Trophoblast cell (in vitro differentiated cells and primary cell): ENCODE measurements at regions not wholly inside any gene's neighbourhood (a gene's known extent, or its start where the extent isn't known, plus 50 kb on each side); places are given as distances from the start of the nearest gene placed in this dataset.

ENCODE experiments used
- DNase-seq, 2 donors: peaks; one replicate each; pipeline ENCODE4 v3.0.0-alpha.2; 2016
- H2AFZ ChIP-seq: 2 replicates; pipeline ENCODE4 v1.6.1; 2013; ENCODE audit warnings: low read length, moderate library complexity, mild to moderate bottlenecking; ENCODE audit not compliant: insufficient read depth, poor library complexity
- H2AK5ac ChIP-seq: 2 replicates; pipeline ENCODE4 v1.6.1; 2013; ENCODE audit warnings: mild to moderate bottlenecking, low read length
- H2BK120ac ChIP-seq: 2 replicates; pipeline ENCODE4 v1.6.1; 2013; ENCODE audit warnings: low read length, mild to moderate bottlenecking, moderate library complexity; ENCODE audit not compliant: insufficient read depth, poor library complexity
- H2BK12ac ChIP-seq: 2 replicates; pipeline ENCODE4 v1.6.1; 2013; ENCODE audit warnings: mild to moderate bottlenecking, low read length, moderate library complexity
- H2BK5ac ChIP-seq: 2 replicates; pipeline ENCODE4 v1.6.1; 2013; ENCODE audit warnings: low read length, low read depth, moderate library complexity, mild to moderate bottlenecking; ENCODE audit not compliant: poor library complexity
- H3K14ac ChIP-seq: 2 replicates; pipeline ENCODE4 v1.6.1; 2013; ENCODE audit warnings: mild to moderate bottlenecking, low read length
- H3K18ac ChIP-seq: 2 replicates; pipeline ENCODE4 v1.6.1; 2013; ENCODE audit warnings: mild to moderate bottlenecking, low read length
- H3K23ac ChIP-seq: 2 replicates; pipeline ENCODE4 v1.6.1; 2013; ENCODE audit warnings: low read length
- H3K27ac ChIP-seq: 2 replicates; pipeline ENCODE4 v1.5.1; 2013; ENCODE audit warnings: low read depth, mild to moderate bottlenecking, inconsistent platforms, low read length, moderate library complexity
- H3K27me3 ChIP-seq: 2 replicates; pipeline ENCODE4 v1.6.1; 2013; ENCODE audit warnings: inconsistent platforms, mild to moderate bottlenecking, low read length, moderate library complexity; ENCODE audit not compliant: insufficient read depth
- H3K36me3 ChIP-seq, 2 experiments: 1 replicate in 1 of 2; 2 replicates in 1 of 2; pipeline ENCODE4 v1.6.1; 2013; ENCODE audit warnings: low read length in 2 of 2, mild to moderate bottlenecking in 2 of 2, moderate library complexity in 1 of 2; ENCODE audit not compliant: insufficient read depth in 2 of 2, control insufficient read depth in 1 of 2
- H3K4ac ChIP-seq: 2 replicates; pipeline ENCODE4 v1.6.1; 2013; ENCODE audit warnings: low read depth, mild to moderate bottlenecking, low read length, moderate library complexity
- H3K4me1 ChIP-seq, 2 experiments: 1 replicate in 1 of 2; 2 replicates in 1 of 2; pipeline ENCODE4 v1.6.1; 2013; ENCODE audit warnings: low read length in 2 of 2, mild to moderate bottlenecking in 2 of 2, moderate library complexity in 1 of 2; ENCODE audit not compliant: insufficient read depth in 2 of 2, control insufficient read depth in 1 of 2
- H3K4me2 ChIP-seq: 2 replicates; pipeline ENCODE4 v1.6.1; 2013; ENCODE audit warnings: inconsistent platforms, mild to moderate bottlenecking, low read length, moderate library complexity
- H3K4me3 ChIP-seq: 2 replicates; pipeline ENCODE4 v1.5.1; 2013; ENCODE audit warnings: mild to moderate bottlenecking, low read depth, low read length, inconsistent platforms
- H3K79me1 ChIP-seq: one replicate; pipeline ENCODE4 v1.6.1; 2013; ENCODE audit warnings: low read length
- H3K79me2 ChIP-seq: 2 replicates; pipeline ENCODE4 v1.6.1; 2013; ENCODE audit warnings: low read length, mild to moderate bottlenecking; ENCODE audit not compliant: control insufficient read depth, insufficient read depth, poor library complexity
- H3K9ac ChIP-seq: 2 replicates; pipeline ENCODE4 v1.6.1; 2013; ENCODE audit warnings: mild to moderate bottlenecking, low read length
- H3K9me3 ChIP-seq: 2 replicates; pipeline ENCODE4 v1.6.1; 2013; ENCODE audit warnings: low read depth, mild to moderate bottlenecking, control low read depth, inconsistent platforms, low read length; ENCODE audit not compliant: insufficient read depth
- H4K12ac ChIP-seq: 2 replicates; pipeline ENCODE4 v1.6.1; 2013; ENCODE audit warnings: low read depth, mild to moderate bottlenecking, low read length, moderate library complexity
- H4K8ac ChIP-seq: 2 replicates; pipeline ENCODE4 v1.6.1; 2013; ENCODE audit warnings: low read depth, mild to moderate bottlenecking, low read length, moderate library complexity
- H4K91ac ChIP-seq: one replicate; pipeline ENCODE4 v1.6.1; 2013; ENCODE audit warnings: low read depth, mild to moderate bottlenecking, low read length, moderate library complexity
- WGBS: extraction: QIAGEN DNeasy Blood & Tissue Kit; methylation state at CpG from one replicate; pipeline ENCODE4 v1.1.7; 2013; ENCODE audit warnings: missing lambda C conversion rate; ENCODE audit not compliant: insufficient read length, insufficient coverage; ENCODE audit errors: extremely low coverage; 5-methylcytosine and 5-hydroxymethylcytosine counted together

- Histone ChIP-seq H4K91ac (no peak overlapping the region), H3K79me1 (no peaks in the 10 kb centered on the region), H3K9me3 (no peaks in the 10 kb centered on the region), H3K4me2 (no peak overlapping the region), H3K14ac (no peak overlapping the region), H3K4me1 (peaks cover 0 to 2% of the 10 kb centered on the region in 2 experiments), H4K8ac (no peak overlapping the region), H2BK120ac (no peak overlapping the region), H3K4me3 (no peak overlapping the region), H3K27ac (no peak overlapping the region), H2AFZ (no peak overlapping the region), H2BK12ac (no peak overlapping the region), H3K79me2 (no peaks in the 10 kb centered on the region), H3K18ac (no peak overlapping the region), H2BK5ac (no peak overlapping the region), H3K23ac (no peak overlapping the region), H2AK5ac (no peak overlapping the region), H3K27me3 (no peaks in the 10 kb centered on the region), H3K4ac (no peak overlapping the region), H4K12ac (no peak overlapping the region), H3K9ac (no peak overlapping the region), H3K36me3 (no peaks in the 10 kb centered on the region)
- DNase-seq = no peak
Observed at GRCh38 chr3:104832530-104832929, 534.2 kb upstream of the ALCAM start.

- H3K27ac ChIP-seq = no peak overlapping the region
- no peak overlapping the region for H2BK12ac ChIP-seq
- H3K23ac ChIP-seq = no peak overlapping the region
- no peak for DNase-seq
- no peaks in the 10 kb centered on the region for H3K79me2 ChIP-seq
- H2AFZ ChIP-seq = no peak overlapping the region
- H3K4ac ChIP-seq = no peak overlapping the region
- H4K12ac ChIP-seq = no peak overlapping the region
- no peak overlapping the region for H3K4me2 ChIP-seq
- H3K14ac ChIP-seq = no peak overlapping the region
- H4K91ac ChIP-seq = no peak overlapping the region
- no peaks in the 10 kb centered on the region for H3K36me3 ChIP-seq
- H3K4me1 ChIP-seq = peaks cover 0 to 2% of the 10 kb centered on the region in 2 experiments
- no peak overlapping the region for H2AK5ac ChIP-seq
- no peak overlapping the region for H3K4me3 ChIP-seq
- H3K9ac ChIP-seq = no peak overlapping the region
- H3K79me1 ChIP-seq = no peaks in the 10 kb centered on the region
- H4K8ac ChIP-seq = no peak overlapping the region
- no peak overlapping the region for H2BK5ac ChIP-seq
- H3K9me3 ChIP-seq = no peaks in the 10 kb centered on the region
- H3K27me3 ChIP-seq = no peaks in the 10 kb centered on the region
- no peak overlapping the region for H2BK120ac ChIP-seq
- WGBS = no CpG with 5 or more reads among the region's 1 CpG
- no peak overlapping the region for H3K18ac ChIP-seq
Observed at GRCh38 chr3:104835376-104835775, 531.3 kb upstream of the ALCAM start.

DNA sequence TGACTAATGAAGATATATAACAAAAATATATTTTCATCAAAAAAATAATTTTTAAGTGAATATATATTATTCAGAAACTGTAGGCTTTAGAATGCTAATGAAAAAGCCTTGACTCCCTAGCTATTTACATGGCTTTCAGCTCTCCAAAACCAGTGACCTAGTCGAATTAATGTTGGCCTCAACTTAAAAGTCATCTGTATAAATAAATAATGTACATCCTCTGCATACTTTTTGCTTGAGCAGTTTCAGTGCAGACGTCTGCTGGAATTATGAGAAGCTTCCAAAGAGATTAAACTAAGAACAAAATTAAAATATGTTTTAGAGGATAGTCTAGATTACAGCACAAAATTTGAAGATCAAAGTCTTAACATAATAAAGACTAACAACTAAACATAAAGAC, 520.4 kb upstream of the ALCAM start:
- no peak overlapping the region for H2AFZ ChIP-seq
- no peak overlapping the region for H3K9ac ChIP-seq
- no peaks in the 10 kb centered on the region for H3K79me2 ChIP-seq
- H3K27ac ChIP-seq = no peak overlapping the region
- H3K36me3 ChIP-seq = no peaks in the 10 kb centered on the region
- H3K4ac ChIP-seq = no peak overlapping the region
- H3K9me3 ChIP-seq = peaks cover 1% of the 10 kb centered on the region
- no peak overlapping the region for H2AK5ac ChIP-seq
- no peak overlapping the region for H3K4me2 ChIP-seq
- no peaks in the 10 kb centered on the region for H3K4me1 ChIP-seq
- no peak overlapping the region for H3K4me3 ChIP-seq
- H4K91ac ChIP-seq = no peak overlapping the region
- no peak overlapping the region for H3K18ac ChIP-seq
- no peak overlapping the region for H2BK12ac ChIP-seq
- H3K23ac ChIP-seq = no peak overlapping the region
- H4K8ac ChIP-seq = no peak overlapping the region
- no peak overlapping the region for H4K12ac ChIP-seq
- DNase-seq = no peak
- no peak overlapping the region for H2BK5ac ChIP-seq
- H3K79me1 ChIP-seq = no peaks in the 10 kb centered on the region
- no peaks in the 10 kb centered on the region for H3K27me3 ChIP-seq
- no peak overlapping the region for H2BK120ac ChIP-seq
- no peak overlapping the region for H3K14ac ChIP-seq
- WGBS = no CpG with 5 or more reads among the region's 2 CpGs

- Histone ChIP-seq H4K8ac (no peak overlapping the region), H3K4ac (no peak overlapping the region), H2BK12ac (no peak overlapping the region), H3K9ac (no peak overlapping the region), H3K36me3 (no peaks in the 10 kb centered on the region), H3K23ac (no peak overlapping the region), H3K4me3 (no peak overlapping the region), H2AK5ac (no peak overlapping the region), H3K4me1 (no peaks in the 10 kb centered on the region), H4K91ac (no peak overlapping the region), H3K14ac (no peak overlapping the region), H2BK120ac (no peak overlapping the region), H3K18ac (no peak overlapping the region), H3K9me3 (peaks cover 1% of the 10 kb centered on the region), H4K12ac (no peak overlapping the region), H3K27ac (no peak overlapping the region), H3K4me2 (no peak overlapping the region), H2BK5ac (no peak overlapping the region), H3K79me2 (no peaks in the 10 kb centered on the region), H3K79me1 (no peaks in the 10 kb centered on the region), H2AFZ (no peak overlapping the region), H3K27me3 (no peaks in the 10 kb centered on the region)
- DNase-seq = no peak
- no CpG with 5 or more reads among the region's 2 CpGs for WGBS
Observed at GRCh38 chr3:104849070-104849469, 517.6 kb upstream of the ALCAM start.
